ENCODE measurements at regions not wholly inside any gene's neighbourhood (a gene's known extent, or its start where the extent isn't known, plus 50 kb on each side); places are given as distances from the start of the nearest gene placed in this dataset.

DNA sequence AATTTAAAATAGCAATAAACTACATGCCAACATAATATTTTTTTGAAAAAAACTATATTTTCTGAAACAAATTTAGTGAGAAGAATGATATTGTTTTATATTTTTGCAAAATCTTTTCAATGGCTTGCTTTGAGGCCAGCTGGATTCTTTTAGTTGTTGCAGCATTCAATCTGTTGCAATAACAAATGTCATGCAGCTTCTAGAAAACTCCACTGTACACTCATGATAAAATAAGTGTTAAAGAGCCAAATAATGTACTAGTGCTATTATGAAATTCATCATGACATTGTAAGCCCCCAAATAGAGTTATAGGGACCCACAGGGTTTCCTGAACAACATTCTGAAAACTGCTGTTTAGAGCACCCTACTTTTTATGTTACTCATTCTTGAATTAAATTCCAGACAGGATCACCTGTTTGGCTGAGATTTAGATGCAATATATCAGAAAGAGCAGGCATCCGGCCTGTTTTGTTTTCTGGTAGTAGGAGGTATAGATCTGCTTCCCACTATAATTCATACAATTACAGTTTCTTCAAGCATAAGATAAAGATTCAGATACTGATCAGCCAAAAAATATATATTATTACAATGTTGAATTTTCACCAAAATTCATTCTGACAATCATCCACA is 703.0 kb upstream of the ZNF385D start:
- Mint-ChIP-seq H3K4me1 (ENCODE audit: low read depth) (no peaks in the 10 kb centered on the region), H3K4me3 (no peak overlapping the region), H3K36me3 (ENCODE audit: low read depth) (no peaks in the 10 kb centered on the region), H3K9me3 (peaks cover 2% of the 10 kb centered on the region), H3K27ac (no peak overlapping the region), H3K27me3 (no peaks in the 10 kb centered on the region)

DNA sequence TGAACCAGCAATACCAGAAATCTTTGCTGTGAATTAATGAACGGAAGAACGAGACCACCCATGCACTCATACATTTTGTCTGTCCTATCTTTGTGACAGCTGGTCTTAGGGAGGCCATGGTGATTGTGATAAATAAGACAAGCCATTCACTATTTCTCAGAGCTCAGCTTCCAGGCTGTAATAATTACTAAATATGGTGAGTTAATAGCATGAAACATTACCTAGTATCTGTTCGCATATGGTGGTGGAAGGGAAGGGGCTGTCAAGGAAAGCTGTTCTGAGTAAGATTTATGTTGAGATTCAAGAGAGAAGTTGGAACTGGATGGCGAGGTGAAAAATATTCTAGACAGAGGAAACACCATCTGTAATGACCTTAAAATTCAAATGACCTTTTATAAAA is 719.0 kb upstream of the ZNF385D start:
- Mint-ChIP-seq H3K36me3 (ENCODE audit: low read depth) (no peaks in the 10 kb centered on the region), H3K27ac (no peak overlapping the region), H3K4me1 (ENCODE audit: low read depth) (no peaks in the 10 kb centered on the region), H3K9me3 (no peaks in the 10 kb centered on the region), H3K27me3 (no peaks in the 10 kb centered on the region), H3K4me3 (no peak overlapping the region)

DNA sequence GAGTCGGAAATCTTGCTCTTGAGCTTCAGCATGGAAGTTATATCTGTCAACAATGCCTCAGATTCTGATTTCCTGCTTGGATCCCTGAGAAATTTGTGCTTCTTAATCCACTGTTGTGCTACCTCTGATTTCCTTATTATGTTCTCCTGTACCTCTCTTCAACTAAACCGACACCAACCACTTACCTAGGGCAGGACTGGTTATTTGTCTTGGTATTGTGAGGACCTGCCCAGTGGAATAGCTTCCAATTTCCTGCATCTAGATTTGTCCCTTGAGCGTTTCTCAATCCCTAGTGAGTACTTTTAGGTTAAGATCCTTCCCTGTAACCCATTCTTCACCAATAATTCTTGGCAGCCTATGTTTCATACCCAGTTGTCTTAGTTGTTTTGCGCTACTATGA is 720.5 kb upstream of the ZNF385D start:
- Mint-ChIP-seq H3K4me1 (ENCODE audit: low read depth) (no peaks in the 10 kb centered on the region), H3K9me3 (no peaks in the 10 kb centered on the region), H3K36me3 (ENCODE audit: low read depth) (no peaks in the 10 kb centered on the region), H3K4me3 (no peak overlapping the region), H3K27ac (no peak overlapping the region), H3K27me3 (no peaks in the 10 kb centered on the region)

DNA sequence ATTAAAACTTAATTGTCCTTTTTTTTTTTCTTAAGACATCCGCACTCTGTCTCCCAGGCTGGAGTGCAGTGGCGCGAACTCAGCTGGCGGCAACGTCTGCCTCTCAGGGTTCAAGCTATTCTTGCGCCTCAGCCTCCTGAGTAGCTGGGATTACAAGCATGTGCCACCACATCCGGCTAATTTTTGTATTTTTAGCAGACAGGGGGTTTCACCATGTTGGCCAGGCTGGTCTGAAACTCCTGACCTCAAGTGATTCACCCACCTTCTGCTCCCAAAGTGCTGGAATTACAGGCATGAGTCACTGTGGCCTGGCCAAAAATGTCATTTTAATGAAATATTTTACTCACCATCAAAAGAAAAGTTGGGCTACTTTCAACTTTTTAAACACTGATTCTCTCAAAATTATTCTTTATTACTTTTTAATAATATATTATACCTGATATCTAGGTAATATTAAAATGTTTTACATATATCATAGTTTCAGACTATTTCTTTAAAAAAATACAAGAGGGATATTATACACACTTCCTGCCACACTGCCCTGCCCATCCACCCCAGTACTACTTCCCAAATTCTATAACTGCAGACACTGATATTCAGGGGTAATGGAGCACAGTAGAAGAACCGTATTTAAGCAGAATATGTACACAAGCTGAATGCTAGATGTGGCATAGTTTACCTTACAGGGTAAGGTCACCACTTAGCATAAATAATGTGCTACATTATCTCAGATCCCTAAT is 723.9 kb upstream of the ZNF385D start:
- Mint-ChIP-seq H3K27me3 (no peaks in the 10 kb centered on the region), H3K4me1 (ENCODE audit: low read depth) (no peaks in the 10 kb centered on the region), H3K27ac (no peak overlapping the region), H3K36me3 (ENCODE audit: low read depth) (no peaks in the 10 kb centered on the region), H3K9me3 (no peaks in the 10 kb centered on the region), H3K4me3 (no peak overlapping the region)

DNA sequence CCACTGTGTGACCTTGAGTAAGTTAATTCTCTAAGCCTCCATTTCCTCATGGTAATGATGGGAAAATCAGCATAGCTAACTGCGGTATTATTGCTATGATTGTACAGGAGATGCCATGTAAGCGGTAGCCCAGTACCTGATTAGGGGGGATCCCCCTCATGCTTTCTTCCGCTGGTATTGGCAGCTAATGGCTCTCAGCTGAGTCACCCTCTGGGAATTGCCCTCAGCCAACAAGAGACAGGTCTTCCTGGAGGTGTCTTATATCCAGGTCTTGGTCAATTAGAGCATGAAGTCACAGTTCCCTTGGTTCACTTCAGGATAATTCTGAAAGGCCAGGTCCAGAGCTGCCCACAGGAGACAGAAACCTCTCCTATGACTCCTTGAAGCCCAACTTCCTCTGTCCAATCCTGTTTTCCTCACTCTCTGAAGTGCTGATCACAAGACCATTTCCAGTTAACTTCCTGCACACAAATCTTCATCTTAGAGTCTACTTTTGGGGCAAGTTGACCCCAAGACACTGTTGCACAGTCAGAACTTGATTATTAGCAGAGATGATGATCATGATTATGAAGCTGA is 724.7 kb upstream of the ZNF385D start:
- H3K4me3 Mint-ChIP-seq: no peak overlapping the region
- H3K27ac Mint-ChIP-seq: no peak overlapping the region
- no peaks in the 10 kb centered on the region for H3K9me3 Mint-ChIP-seq
- no peaks in the 10 kb centered on the region for H3K36me3 Mint-ChIP-seq (ENCODE audit: low read depth)
- no peaks in the 10 kb centered on the region for H3K27me3 Mint-ChIP-seq
- H3K4me1 Mint-ChIP-seq (ENCODE audit: low read depth): no peaks in the 10 kb centered on the region

DNA sequence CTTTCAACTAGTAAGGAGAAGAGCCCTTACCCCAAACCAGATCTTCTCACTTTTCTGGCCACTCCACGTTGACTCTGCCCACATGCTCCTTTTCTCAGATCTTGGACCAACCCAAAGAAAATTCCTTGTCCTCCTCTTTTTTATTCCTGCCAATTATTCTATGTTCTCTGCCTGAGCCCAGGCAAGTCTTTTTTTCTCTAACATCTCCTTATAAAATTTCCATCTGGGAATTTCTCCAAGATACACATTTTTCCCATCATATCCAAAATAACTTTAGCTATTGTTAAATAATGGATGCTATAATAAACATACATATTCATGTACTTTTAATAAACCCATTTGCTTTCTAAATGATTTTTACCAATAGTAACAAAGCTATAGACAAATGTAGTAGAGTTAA is 726.0 kb upstream of the ZNF385D start:
- no peak overlapping the region for H3K4me3 Mint-ChIP-seq
- no peaks in the 10 kb centered on the region for H3K9me3 Mint-ChIP-seq
- no peaks in the 10 kb centered on the region for H3K4me1 Mint-ChIP-seq (ENCODE audit: low read depth)
- no peaks in the 10 kb centered on the region for H3K27me3 Mint-ChIP-seq
- H3K36me3 Mint-ChIP-seq (ENCODE audit: low read depth): no peaks in the 10 kb centered on the region
- no peak overlapping the region for H3K27ac Mint-ChIP-seq

DNA sequence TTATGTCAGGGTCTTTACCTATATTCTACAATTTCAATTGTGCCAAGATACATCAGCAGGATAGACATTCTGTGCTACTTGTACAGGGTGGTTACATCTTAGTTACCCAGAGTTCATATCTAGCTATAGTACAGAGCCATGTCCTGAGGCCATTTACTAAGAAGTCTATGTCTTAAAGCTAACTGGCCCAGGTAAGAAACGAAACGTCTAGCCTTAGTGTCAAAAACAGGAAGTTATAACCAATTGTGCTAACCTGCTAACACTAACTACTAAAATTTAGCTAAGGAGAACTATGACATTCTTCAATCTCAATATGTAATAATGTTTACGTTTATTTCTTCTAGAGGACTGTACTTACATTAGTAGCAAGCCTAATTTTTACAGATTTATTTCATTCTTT is 717.2 kb upstream of the UBE2E2 start:
- H3K4me1 Mint-ChIP-seq (ENCODE audit: low read depth): no peaks in the 10 kb centered on the region
- no peak overlapping the region for H3K4me3 Mint-ChIP-seq
- H3K36me3 Mint-ChIP-seq (ENCODE audit: low read depth): no peaks in the 10 kb centered on the region
- no peak overlapping the region for H3K27ac Mint-ChIP-seq
- no peaks in the 10 kb centered on the region for H3K27me3 Mint-ChIP-seq
- H3K9me3 Mint-ChIP-seq: no peaks in the 10 kb centered on the region

DNA sequence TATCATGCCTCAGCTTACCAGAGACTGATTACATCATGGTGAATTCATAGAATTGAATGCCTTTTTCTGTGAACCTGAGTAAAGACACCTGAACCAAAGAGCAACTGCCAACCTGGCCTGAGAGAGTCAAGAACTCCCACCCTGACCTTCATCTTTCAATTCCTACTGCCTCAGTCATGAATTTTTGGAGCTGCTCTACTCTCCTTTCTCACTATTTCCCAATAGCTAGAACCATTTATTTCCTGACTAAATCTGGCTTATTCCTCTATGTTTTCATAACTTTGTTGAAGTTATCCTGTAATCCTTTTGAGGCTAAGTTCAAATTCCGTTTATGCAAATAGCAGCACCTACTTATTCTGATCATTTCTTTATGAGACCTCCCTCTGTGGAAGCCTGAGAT is 712.4 kb upstream of the UBE2E2 start:
- H3K9me3 Mint-ChIP-seq: no peaks in the 10 kb centered on the region
- H3K4me1 Mint-ChIP-seq (ENCODE audit: low read depth): no peaks in the 10 kb centered on the region
- no peaks in the 10 kb centered on the region for H3K27me3 Mint-ChIP-seq
- no peak overlapping the region for H3K4me3 Mint-ChIP-seq
- H3K27ac Mint-ChIP-seq: no peak overlapping the region
- H3K36me3 Mint-ChIP-seq (ENCODE audit: low read depth): no peaks in the 10 kb centered on the region

DNA sequence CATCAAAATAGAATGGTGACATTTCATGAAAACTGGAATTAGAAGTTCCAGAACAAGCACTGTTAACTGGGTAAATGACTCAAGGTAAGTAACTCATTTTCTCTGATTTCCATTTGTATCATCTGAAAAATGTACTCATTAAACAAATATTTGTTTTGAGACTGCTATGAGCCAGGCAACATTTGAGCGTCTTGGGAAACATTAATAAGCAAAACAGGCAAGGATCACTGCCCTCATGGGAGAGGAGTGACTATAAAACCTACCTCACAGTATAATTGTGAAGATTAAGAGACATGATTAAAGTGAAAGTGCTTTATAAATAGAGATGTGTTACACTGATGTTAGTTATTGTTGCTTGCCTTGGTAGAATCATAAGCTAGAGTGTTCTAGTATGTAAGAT is 711.8 kb upstream of the UBE2E2 start:
- no peaks in the 10 kb centered on the region for H3K9me3 Mint-ChIP-seq
- H3K36me3 Mint-ChIP-seq (ENCODE audit: low read depth): no peaks in the 10 kb centered on the region
- H3K27me3 Mint-ChIP-seq: no peaks in the 10 kb centered on the region
- H3K27ac Mint-ChIP-seq: no peak overlapping the region
- no peak overlapping the region for H3K4me3 Mint-ChIP-seq
- no peaks in the 10 kb centered on the region for H3K4me1 Mint-ChIP-seq (ENCODE audit: low read depth)

DNA sequence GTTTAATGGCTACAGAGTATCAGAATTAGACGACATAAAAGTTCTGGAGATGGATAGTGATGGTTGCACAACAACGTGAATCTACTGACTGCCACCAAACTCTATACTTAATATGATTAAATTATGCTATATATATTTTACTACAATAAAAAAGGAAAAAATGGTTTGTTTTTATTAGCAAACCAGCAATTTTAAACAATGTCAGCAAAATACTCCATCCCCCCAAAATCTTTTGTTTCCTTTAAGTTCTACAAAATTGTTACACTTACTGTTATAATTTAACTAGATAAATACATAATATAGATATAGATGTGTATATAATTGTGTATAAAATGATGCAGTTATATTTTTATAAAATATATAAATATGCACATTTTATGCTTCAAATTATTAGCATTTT is 710.8 kb upstream of the UBE2E2 start:
- Mint-ChIP-seq H3K4me1 (ENCODE audit: low read depth) (no peaks in the 10 kb centered on the region), H3K36me3 (ENCODE audit: low read depth) (no peaks in the 10 kb centered on the region), H3K27ac (no peak overlapping the region), H3K4me3 (no peak overlapping the region), H3K27me3 (no peaks in the 10 kb centered on the region), H3K9me3 (no peaks in the 10 kb centered on the region)

DNA sequence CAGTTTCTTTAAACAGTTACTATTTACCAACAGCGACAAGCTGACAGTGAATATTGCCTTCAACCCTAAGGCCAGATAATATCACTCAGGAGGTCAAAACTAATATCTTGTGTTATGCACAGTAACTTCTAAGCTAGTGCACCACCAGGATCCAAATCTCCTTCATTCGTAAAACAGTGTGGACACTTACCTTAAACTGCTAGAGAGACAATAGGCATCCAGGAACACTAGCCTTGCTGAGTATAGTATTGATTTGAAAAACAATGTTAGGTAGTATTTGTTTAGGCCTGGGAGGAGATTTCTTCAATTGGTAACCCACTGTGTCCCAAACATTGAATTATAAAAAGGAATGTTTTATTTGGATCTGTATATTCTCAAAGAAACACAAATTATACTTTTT is 707.9 kb upstream of the UBE2E2 start:
- Mint-ChIP-seq H3K27me3 (no peaks in the 10 kb centered on the region), H3K4me1 (ENCODE audit: low read depth) (no peaks in the 10 kb centered on the region), H3K27ac (no peak overlapping the region), H3K4me3 (no peak overlapping the region), H3K36me3 (ENCODE audit: low read depth) (no peaks in the 10 kb centered on the region), H3K9me3 (peaks cover 9% of the 10 kb centered on the region)

DNA sequence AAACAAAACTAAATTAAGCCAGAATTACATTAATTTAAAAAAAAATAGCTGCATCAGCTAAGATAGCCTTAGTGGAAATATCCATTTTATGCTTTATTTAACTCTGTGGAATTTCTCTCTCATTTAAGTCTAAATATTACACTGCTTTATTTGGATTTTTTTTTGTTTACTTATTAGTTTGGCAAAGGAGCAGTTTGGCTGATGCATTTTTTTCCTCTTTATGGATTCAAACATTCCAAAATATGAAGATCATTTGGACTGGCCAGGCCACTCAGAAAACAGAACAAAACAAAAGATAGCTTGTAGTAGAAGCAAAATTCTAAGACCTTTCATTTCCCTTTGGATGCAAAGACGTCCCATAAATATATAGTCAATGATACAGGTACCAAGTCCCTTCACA is 707.3 kb upstream of the UBE2E2 start:
- no peaks in the 10 kb centered on the region for H3K4me1 Mint-ChIP-seq (ENCODE audit: low read depth)
- H3K36me3 Mint-ChIP-seq (ENCODE audit: low read depth): no peaks in the 10 kb centered on the region
- peaks cover 10% of the 10 kb centered on the region for H3K9me3 Mint-ChIP-seq
- no peaks in the 10 kb centered on the region for H3K27me3 Mint-ChIP-seq
- no peak overlapping the region for H3K4me3 Mint-ChIP-seq
- H3K27ac Mint-ChIP-seq: no peak overlapping the region

DNA sequence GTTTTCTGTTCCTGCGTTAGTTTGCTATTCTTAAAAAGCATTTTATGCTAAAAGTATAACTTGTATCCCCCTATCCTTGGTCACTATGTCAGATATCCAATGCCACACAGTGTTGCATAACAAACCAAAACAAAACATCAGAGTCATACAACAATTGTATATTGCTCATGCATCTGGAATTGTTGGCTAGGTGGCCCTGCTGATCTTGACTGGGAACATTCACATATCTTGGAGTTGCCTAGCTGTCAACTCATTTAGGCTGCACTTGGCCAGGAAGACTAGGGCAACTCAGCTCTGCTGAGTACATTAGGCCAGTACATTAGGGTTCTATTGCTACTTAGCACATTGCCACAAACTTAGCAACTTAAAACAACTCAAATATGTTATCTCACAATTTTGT is 706.5 kb upstream of the UBE2E2 start:
- Mint-ChIP-seq H3K9me3 (peaks cover 12% of the 10 kb centered on the region), H3K27ac (no peak overlapping the region), H3K4me3 (no peak overlapping the region), H3K27me3 (no peaks in the 10 kb centered on the region), H3K4me1 (ENCODE audit: low read depth) (no peaks in the 10 kb centered on the region), H3K36me3 (ENCODE audit: low read depth) (no peaks in the 10 kb centered on the region)

DNA sequence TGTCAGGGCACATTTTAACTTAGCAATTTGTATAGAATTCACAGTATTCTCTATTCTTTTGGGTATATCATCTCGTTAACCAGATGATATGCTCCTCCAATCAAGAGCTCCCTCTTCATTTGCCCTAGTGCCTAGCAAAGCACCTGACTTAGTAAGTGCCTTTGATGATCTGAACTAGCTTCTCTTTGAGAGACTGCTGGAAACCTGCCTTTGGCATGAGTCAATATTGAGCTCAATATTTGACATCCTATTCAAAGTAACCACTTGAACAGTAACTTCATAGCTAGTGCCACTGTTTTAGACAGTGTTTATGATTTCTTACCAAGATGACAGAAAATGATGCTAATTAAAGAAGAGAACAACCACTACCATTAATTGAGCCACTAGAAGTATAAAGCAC is 696.3 kb upstream of the UBE2E2 start:
- Mint-ChIP-seq H3K9me3 (peaks cover 13% of the 10 kb centered on the region), H3K27me3 (no peaks in the 10 kb centered on the region), H3K27ac (no peak overlapping the region), H3K4me3 (no peak overlapping the region), H3K36me3 (ENCODE audit: low read depth) (no peaks in the 10 kb centered on the region), H3K4me1 (ENCODE audit: low read depth) (no peaks in the 10 kb centered on the region)

DNA sequence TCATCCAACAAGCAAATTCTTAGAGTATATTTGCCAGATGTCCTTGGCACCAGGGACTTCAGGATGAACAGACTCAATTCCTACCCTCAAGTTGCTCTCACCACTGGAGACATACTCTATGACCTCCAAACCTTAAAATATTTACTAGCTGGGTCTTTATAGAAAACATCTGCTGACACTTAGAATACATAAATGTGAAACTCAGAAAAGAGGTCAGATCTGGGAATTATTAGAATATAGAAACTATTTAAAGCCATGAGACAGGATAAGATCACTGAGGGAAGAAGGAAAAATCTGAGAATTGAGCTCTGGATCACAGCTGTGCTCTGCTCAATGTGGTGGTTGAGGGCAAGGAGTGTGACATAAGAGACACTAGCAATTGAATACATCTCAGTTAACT is 695.4 kb upstream of the UBE2E2 start:
- Mint-ChIP-seq H3K4me3 (no peak overlapping the region), H3K27ac (no peak overlapping the region), H3K9me3 (peaks cover 13% of the 10 kb centered on the region), H3K27me3 (no peaks in the 10 kb centered on the region), H3K4me1 (ENCODE audit: low read depth) (no peaks in the 10 kb centered on the region), H3K36me3 (ENCODE audit: low read depth) (no peaks in the 10 kb centered on the region)

DNA sequence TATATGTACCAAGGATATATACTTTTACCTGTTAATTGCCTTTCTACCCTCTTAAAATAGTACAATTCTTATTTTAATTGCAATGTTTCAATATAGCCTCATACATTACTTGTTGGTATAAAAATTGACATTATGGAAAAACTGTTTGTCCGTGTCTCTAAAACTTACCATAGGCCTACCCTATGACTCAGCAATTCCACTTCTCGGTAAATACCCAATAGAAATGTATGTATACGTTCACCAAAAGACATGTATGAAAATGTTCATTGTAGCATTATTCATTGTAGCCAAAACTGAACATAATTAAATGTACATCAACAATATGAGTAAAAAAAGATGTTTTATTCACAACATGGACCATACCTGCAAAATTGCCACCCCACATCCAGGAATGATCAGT is 679.2 kb upstream of the UBE2E2 start:
- Mint-ChIP-seq H3K4me1 (ENCODE audit: low read depth) (no peaks in the 10 kb centered on the region), H3K9me3 (peaks cover 17% of the 10 kb centered on the region), H3K4me3 (no peak overlapping the region), H3K36me3 (ENCODE audit: low read depth) (no peaks in the 10 kb centered on the region), H3K27me3 (no peaks in the 10 kb centered on the region), H3K27ac (no peak overlapping the region)
